ENCODE measurements at regions not wholly inside any gene's neighbourhood (a gene's known extent, or its start where the extent isn't known, plus 50 kb on each side); places are given as distances from the start of the nearest gene placed in this dataset.

DNA sequence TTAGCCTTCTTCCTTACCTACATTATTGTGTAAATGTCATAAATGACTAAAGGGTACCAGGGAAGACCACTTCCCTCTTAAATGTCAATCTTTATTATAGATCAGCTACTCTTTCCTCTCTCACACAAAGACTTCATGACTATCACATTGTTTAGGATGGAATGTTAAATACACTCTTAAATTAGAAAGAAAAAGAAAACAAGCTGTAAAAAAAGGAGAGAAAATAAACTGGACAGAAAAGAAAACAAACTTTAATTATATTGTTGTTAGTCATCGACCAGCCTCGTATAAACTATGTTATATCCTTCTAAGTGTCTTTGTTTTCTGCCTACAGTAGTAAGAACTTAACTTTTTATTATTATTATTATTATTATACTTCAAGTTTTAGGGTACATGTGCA is 666.4 kb upstream of the NR3C2 start:
- H3F3A ChIP-seq (ENCODE audit: insufficient read depth) = peaks cover 5% of the 10 kb centered on the region
- H4K20me1 ChIP-seq (ENCODE audit: insufficient read depth) = no peaks in the 10 kb centered on the region
- H3K4me3 ChIP-seq = no peak overlapping the region
- peaks cover 6% of the 10 kb centered on the region for H3K4me1 ChIP-seq (ENCODE audit: insufficient read depth)
- no peak overlapping the region for H3K9ac ChIP-seq
- no peak overlapping the region for H2AFZ ChIP-seq
- no peak overlapping the region for H3K4me2 ChIP-seq (ENCODE audit: unreplicated experiment)
- TF ChIP-seq EZH2 (IDR thresholded peaks at IDR 0.05; ENCODE audit: insufficient read depth, poor library complexity, severe bottlenecking) (no peak), EZH2phosphoT487 (IDR thresholded peaks at IDR 0.05; ENCODE audit: insufficient read depth, low read depth) (no peak)
- no peaks in the 10 kb centered on the region for H3K79me2 ChIP-seq (ENCODE audit: insufficient read depth)
- peak; percentile 38 for DNase-seq
- H3K27me3 ChIP-seq (replicated peaks; ENCODE audit: insufficient read depth) = no peaks in the 10 kb centered on the region
- H3K9me2 ChIP-seq (ENCODE audit: insufficient read depth) = no peaks in the 10 kb centered on the region
- in situ Hi-C loops (cut with MboI) = no loop called here
- H3K36me3 ChIP-seq (ENCODE audit: low read depth) = no peaks in the 10 kb centered on the region
- no peak overlapping the region for H3K27ac ChIP-seq
- 54 to 57% methylated on average over 2 of the region's 2 CpGs for WGBS, 2 experiments (ENCODE audit: low coverage in 1 of 2, low lambda C conversion rate in 2 of 2, missing lambda C conversion rate in 2 of 2)
- no peaks in the 10 kb centered on the region for H3K9me3 ChIP-seq (ENCODE audit: low read depth)

- no peak overlapping the region for H3K4me2 ChIP-seq (ENCODE audit: unreplicated experiment)
- H3K4me1 ChIP-seq (ENCODE audit: insufficient read depth) = no peaks in the 10 kb centered on the region
- H4K20me1 ChIP-seq (ENCODE audit: insufficient read depth) = no peaks in the 10 kb centered on the region
- H3K9ac ChIP-seq = no peak overlapping the region
- no peaks in the 10 kb centered on the region for H3F3A ChIP-seq (ENCODE audit: insufficient read depth)
- TF ChIP-seq EZH2 (IDR thresholded peaks at IDR 0.05; ENCODE audit: insufficient read depth, poor library complexity, severe bottlenecking) (no peak), EZH2phosphoT487 (IDR thresholded peaks at IDR 0.05; ENCODE audit: insufficient read depth, low read depth) (no peak)
- H3K36me3 ChIP-seq (ENCODE audit: low read depth) = no peaks in the 10 kb centered on the region
- H3K4me3 ChIP-seq = no peak overlapping the region
- DNase-seq = no peak
- no peaks in the 10 kb centered on the region for H3K9me3 ChIP-seq (ENCODE audit: low read depth)
- H3K27me3 ChIP-seq (replicated peaks; ENCODE audit: insufficient read depth) = no peaks in the 10 kb centered on the region
- 0 out of 2 replicates have a peak, but pooled peaks cover 3% of the 10 kb centered on the region for H3K9me2 ChIP-seq (ENCODE audit: insufficient read depth)
- no peak overlapping the region for H3K27ac ChIP-seq
- in situ Hi-C loops (cut with MboI) = no loop called here
- H3K79me2 ChIP-seq (ENCODE audit: insufficient read depth) = no peaks in the 10 kb centered on the region
- no peak overlapping the region for H2AFZ ChIP-seq
Measured at GRCh38 chr4:149102765-149103164, 660.6 kb upstream of the NR3C2 start.

DNA sequence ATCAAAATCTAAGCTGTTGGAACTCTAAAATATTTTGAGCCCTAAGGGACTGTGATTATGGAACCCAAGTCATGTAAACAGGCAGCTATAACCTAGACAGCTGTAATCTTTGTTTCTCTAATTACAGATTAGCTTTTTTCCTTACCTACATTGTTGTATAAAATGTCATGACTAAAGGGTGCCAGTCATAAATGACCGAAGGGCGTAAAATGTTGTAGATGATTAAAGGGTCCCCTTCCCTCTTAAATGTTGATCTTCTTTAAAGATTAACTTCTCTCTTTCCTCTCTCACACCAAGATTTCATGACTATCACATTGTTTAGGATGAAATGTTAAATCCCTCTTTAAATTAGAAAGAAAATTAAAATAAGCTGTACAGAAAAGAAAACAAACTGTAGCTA is 659.4 kb upstream of the NR3C2 start:
- Histone ChIP-seq H3K9ac (no peak overlapping the region), H2AFZ (no peak overlapping the region), H3K9me2 (ENCODE audit: insufficient read depth) (0 out of 2 replicates have a peak, but pooled peaks cover 3% of the 10 kb centered on the region), H3K36me3 (ENCODE audit: low read depth) (no peaks in the 10 kb centered on the region), H3K27me3 (replicated peaks; ENCODE audit: insufficient read depth) (no peaks in the 10 kb centered on the region), H4K20me1 (ENCODE audit: insufficient read depth) (no peaks in the 10 kb centered on the region), H3K4me2 (ENCODE audit: unreplicated experiment) (no peak overlapping the region), H3F3A (ENCODE audit: insufficient read depth) (no peaks in the 10 kb centered on the region), H3K27ac (no peak overlapping the region), H3K9me3 (ENCODE audit: low read depth) (peaks cover 2% of the 10 kb centered on the region), H3K79me2 (ENCODE audit: insufficient read depth) (no peaks in the 10 kb centered on the region), H3K4me3 (no peak overlapping the region), H3K4me1 (ENCODE audit: insufficient read depth) (no peaks in the 10 kb centered on the region)
- no peak for DNase-seq
- no peak for TF ChIP-seq EZH2 (IDR thresholded peaks at IDR 0.05; ENCODE audit: insufficient read depth, poor library complexity, severe bottlenecking)
- TF ChIP-seq EZH2phosphoT487 (IDR thresholded peaks at IDR 0.05; ENCODE audit: insufficient read depth, low read depth) = no peak
- whole genome bisulfite sequencing, 2 experiments (ENCODE audit: low coverage in 1 of 2, low lambda C conversion rate in 2 of 2, missing lambda C conversion rate in 2 of 2) = 88 to 94% methylated on average over 2 of the region's 2 CpGs
- in situ Hi-C loops (cut with MboI) = no loop called here

- H3K9me3 ChIP-seq (ENCODE audit: low read depth) = peaks cover 4% of the 10 kb centered on the region
- no peaks in the 10 kb centered on the region for H3K27me3 ChIP-seq (replicated peaks; ENCODE audit: insufficient read depth)
- DNase-seq = no peak
- no peaks in the 10 kb centered on the region for H3K4me1 ChIP-seq (ENCODE audit: insufficient read depth)
- no peak overlapping the region for H3K27ac ChIP-seq
- no peak overlapping the region for H2AFZ ChIP-seq
- no peak overlapping the region for H3K4me3 ChIP-seq
- no peak for TF ChIP-seq EZH2 (IDR thresholded peaks at IDR 0.05; ENCODE audit: insufficient read depth, poor library complexity, severe bottlenecking)
- no peak for TF ChIP-seq EZH2phosphoT487 (IDR thresholded peaks at IDR 0.05; ENCODE audit: insufficient read depth, low read depth)
- H3K36me3 ChIP-seq (ENCODE audit: low read depth) = no peaks in the 10 kb centered on the region
- 0 out of 2 replicates have a peak, but pooled peaks cover 3% of the 10 kb centered on the region for H3K9me2 ChIP-seq (ENCODE audit: insufficient read depth)
- 15 to 18% methylated on average over 1 of the region's 1 CpG for WGBS, 2 experiments (ENCODE audit: low coverage in 1 of 2, low lambda C conversion rate in 2 of 2, missing lambda C conversion rate in 2 of 2)
- H3K4me2 ChIP-seq (ENCODE audit: unreplicated experiment) = no peak overlapping the region
- H3K79me2 ChIP-seq (ENCODE audit: insufficient read depth) = no peaks in the 10 kb centered on the region
- H3F3A ChIP-seq (ENCODE audit: insufficient read depth) = no peaks in the 10 kb centered on the region
- no peak overlapping the region for H3K9ac ChIP-seq
- in situ Hi-C loops (cut with MboI) = no loop called here
- no peaks in the 10 kb centered on the region for H4K20me1 ChIP-seq (ENCODE audit: insufficient read depth)
Measured at GRCh38 chr4:149095811-149096210, 653.6 kb upstream of the NR3C2 start.

DNA sequence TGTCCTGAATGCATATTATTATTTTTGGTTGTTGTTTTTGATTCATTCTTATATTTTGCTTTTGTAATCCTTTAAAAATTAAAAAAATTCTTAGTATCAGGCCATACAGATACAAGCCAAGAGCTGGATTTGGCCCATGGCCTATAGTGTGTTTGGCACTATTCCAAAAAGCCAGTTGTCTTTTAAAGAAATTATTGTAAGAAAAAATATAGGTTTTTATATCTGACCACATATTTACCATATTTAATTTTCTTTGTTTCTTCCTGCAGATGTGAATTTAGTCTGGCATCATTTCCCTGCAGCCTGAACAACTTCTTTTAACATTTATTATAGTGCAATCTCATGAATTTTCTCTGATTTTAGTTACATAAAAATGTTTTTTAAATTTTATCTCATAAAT is 652.8 kb upstream of the NR3C2 start:
- DNase-seq = no peak
- 0 out of 2 replicates have a peak, but pooled peaks cover 3% of the 10 kb centered on the region for H3K9me2 ChIP-seq (ENCODE audit: insufficient read depth)
- no peaks in the 10 kb centered on the region for H3K36me3 ChIP-seq (ENCODE audit: low read depth)
- no peak overlapping the region for H3K4me3 ChIP-seq
- H3K79me2 ChIP-seq (ENCODE audit: insufficient read depth) = no peaks in the 10 kb centered on the region
- TF ChIP-seq EZH2 (IDR thresholded peaks at IDR 0.05; ENCODE audit: insufficient read depth, poor library complexity, severe bottlenecking) (no peak), EZH2phosphoT487 (IDR thresholded peaks at IDR 0.05; ENCODE audit: insufficient read depth, low read depth) (no peak)
- H2AFZ ChIP-seq = no peak overlapping the region
- no peaks in the 10 kb centered on the region for H4K20me1 ChIP-seq (ENCODE audit: insufficient read depth)
- no peak overlapping the region for H3K4me2 ChIP-seq (ENCODE audit: unreplicated experiment)
- no peaks in the 10 kb centered on the region for H3F3A ChIP-seq (ENCODE audit: insufficient read depth)
- in situ Hi-C loops (cut with MboI) = no loop called here
- H3K27ac ChIP-seq = no peak overlapping the region
- no peaks in the 10 kb centered on the region for H3K27me3 ChIP-seq (replicated peaks; ENCODE audit: insufficient read depth)
- no peak overlapping the region for H3K9ac ChIP-seq
- peaks cover 4% of the 10 kb centered on the region for H3K9me3 ChIP-seq (ENCODE audit: low read depth)
- no peaks in the 10 kb centered on the region for H3K4me1 ChIP-seq (ENCODE audit: insufficient read depth)
